CD4-positive, alpha-beta T cell treated with Interleukin-4 for 4 hours (primary cell): ENCODE measurements at regions not wholly inside any gene's neighbourhood (a gene's known extent, or its start where the extent isn't known, plus 50 kb on each side); places are given as distances from the start of the nearest gene placed in this dataset.
"Not testable (repeated sequence)": the region's sequence is repeated elsewhere in the genome, so short reads cannot be mapped to it uniquely, and the experiment has no call there.

Source experiments
- DNase-seq: peaks from one replicate; pipeline ENCODE4 v3.0.0-alpha.2; 2020

DNA sequence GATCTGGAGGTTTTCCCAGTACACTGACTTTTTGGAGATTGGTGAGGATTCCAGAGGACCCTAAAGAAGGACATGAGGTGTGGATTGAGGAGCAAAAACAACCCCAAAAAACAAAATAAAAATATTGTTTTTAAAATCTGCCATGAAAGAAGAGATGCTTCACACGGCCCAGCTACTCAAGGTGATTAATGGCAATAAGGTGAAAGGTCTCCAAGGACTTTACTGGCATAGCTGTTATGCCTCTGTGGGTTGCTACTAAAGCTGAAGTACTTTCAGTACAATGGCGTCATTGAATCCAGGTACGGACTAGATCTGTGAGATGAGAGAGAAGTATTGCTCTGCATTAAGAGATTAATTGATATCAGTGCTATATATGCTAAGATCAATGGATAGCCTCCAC, 606.4 kb downstream of the TDRD15 start:
- DNase-seq: no peak

DNA sequence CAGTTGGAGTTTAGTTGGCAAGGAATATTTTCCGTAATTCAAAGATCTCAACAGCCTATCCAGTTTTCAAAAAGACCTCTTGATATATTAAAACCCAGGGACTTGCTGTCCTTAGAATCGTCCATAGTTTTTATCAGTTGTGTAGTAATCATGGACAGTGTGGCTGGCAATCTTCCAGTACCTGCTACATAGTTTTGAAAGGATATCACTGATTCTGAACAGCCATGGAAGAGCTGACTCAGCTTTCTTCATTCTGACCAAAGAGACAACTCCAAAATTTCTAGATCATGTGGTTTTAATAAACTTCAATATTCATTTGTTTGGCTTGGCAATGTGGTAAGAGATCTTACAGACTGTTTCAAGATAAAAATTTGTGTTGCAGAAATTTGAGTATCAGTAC, 616.7 kb downstream of the TDRD15 start:
- no peak for DNase-seq

DNA sequence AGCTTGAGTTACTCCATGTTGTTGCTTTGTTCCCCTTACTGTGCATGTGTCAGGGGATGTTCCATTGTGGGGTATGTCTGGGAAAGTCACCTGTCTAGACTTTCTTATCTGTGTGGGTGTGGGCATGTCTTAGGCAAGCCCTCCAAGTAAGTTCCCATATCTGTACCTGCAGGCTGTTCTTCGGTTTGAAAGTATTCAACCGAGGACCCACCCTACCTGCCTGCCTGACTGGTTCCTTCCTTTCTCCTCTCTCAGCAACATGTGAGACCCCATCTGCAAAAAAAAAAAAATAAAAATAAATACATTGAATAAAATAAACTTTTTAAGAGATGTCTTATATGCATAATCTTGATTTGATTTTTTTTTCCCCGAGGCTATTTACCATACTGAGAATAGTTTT, 622.7 kb downstream of the TDRD15 start:
- DNase-seq: no peak

DNA sequence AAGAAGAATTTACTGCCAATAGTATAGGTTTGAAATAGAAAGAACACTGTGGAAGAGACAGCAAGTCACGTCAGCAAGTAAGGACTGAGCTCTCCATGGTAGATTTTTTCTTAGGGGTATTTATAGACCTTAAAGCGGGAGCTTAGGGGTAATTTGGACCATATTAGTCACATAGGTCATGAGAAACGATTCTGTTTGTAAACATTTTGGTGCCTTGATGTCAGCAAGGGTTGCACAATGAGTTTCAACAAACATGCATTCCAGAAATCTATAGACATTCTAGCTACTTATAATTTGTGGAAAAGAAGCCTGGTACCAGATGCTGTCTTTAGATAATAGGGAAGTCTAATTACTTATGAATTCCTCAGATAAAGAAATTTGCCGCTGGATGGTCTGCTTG, 624.7 kb downstream of the TDRD15 start:
- DNase-seq: no peak

DNA sequence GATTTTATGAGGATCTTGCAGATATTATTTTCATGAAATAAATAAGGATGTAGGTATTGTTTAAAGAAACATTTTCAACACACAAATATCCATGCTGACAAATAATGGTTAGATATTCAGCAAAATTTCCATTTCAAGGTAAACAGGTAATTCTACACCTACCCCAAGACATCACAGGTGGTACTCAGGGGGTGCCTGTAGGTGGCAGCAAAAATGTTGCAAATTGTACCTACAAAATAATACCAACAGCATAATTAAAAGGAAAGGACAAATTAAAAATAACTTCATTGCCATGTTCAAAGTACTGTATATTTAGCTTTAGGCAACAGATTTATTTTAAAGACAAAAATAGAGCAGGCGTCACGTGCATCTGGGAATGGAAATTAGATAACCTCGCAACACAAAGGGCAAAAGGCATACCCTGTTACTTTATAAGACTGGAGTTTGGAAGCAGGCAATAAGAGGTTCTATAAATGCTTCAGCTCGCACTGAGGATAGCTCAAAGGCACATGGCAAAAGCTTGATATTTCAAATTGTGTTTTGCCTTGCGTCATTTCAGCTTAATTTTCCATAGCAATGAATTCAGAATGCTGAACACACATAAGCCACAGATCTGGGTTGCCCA, 630.5 kb downstream of the TDRD15 start:
- no peak for DNase-seq

DNA sequence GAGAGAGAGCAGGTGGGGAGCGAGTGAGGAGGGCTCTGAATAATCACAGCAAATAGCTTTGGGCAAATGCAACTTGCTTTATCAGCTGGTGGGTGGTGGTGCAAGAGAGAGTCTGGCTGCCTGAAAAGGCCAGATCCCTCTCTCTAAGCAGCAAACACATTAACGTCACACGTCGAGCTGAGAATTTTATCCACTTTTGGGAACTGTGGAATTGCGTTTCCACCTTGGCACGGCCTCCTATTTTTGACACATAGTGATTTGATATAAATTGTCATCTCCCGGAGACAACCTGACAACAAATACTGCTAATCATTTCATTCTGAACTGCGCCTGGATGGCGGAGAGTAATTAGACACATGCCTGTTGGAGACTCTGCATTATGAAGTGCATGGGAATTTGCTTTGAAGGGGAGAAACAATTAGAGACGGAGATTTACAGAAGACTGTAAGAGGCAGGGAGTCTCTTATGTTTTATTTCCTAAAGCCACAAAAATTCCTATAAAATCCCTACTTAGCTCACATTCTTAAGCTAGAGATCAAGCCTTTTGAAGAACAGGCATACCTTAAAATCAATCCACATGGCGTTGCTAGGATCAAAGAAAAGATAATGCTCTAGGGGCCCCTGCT, 634.1 kb downstream of the TDRD15 start:
- DNase-seq: no peak

DNA sequence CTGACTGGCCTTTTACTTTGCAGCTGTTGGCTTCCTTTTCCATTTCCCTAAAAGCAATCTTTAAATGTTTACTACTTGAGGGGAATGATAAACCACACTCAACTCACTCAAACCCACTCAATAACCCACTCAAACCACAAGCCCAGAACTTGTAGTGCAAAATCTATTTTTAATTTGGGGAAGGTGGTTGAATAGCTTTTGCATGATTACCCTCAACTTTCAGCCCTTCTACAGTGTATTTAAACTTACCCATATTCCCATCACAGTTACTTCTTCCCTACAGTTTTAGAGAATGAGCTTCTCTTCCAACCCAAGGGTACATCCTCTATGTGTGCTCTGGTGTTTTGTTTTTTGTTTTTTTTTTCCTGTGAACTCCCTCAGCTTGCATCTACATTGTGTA, 636.1 kb downstream of the TDRD15 start:
- no peak for DNase-seq

DNA sequence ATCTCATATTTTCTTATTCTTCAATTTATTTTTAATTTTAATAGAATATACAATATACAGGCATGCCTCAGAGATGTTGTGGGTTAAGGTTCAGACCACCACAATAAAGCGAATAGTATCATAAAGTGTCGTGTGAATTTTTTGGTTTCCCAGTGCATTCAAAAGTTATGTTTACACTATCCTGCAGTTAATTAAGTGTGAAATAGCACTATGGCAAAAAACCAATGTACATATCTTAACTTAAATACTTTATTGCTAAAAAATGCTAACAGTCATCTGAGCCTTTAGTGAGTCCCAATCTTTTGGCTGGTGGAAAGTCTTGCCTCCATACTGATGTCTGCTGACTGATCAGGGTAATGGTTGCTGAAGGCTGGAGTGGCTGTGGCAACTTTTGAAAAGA, 637.6 kb downstream of the TDRD15 start:
- DNase-seq: no peak

DNA sequence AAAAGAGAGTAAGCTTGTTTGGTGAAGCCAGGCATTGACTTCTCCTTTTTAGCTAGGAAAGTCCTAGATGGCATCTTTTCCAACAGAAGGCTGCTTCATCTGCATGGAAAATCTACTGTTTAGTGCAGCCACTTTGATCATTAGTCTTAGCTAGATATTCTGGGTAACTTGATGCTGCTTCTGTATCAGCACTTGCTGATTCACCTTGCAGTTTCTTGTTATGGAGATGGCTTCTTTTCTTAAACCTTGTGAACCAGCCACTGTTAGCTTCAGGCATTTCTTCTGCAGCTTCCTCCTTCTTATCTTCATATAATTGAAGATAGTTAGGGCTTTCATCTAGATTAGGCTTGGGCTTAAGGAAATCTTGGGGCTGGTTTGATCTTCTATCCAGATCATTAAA, 639.7 kb downstream of the TDRD15 start:
- no peak for DNase-seq

DNA sequence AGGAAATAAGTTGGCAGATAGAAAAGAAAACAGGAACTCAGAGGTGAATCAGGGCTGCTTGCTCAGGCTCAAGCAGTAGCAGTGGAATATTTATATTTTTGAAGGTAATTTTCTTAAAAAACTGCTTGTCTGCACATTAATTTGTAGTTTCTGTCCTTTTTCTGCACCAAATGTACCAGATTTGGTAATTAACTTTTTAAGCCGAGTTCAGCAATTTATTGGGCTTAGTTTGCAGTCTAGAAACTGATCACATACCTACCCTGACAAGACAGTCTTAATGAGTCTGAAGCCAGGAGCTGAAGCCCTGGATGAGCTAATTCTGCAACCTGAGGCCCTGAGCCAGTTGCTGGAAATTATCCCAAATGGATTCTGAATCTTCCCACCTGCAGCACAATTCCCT, 647.0 kb downstream of the TDRD15 start:
- DNase-seq: no peak

DNA sequence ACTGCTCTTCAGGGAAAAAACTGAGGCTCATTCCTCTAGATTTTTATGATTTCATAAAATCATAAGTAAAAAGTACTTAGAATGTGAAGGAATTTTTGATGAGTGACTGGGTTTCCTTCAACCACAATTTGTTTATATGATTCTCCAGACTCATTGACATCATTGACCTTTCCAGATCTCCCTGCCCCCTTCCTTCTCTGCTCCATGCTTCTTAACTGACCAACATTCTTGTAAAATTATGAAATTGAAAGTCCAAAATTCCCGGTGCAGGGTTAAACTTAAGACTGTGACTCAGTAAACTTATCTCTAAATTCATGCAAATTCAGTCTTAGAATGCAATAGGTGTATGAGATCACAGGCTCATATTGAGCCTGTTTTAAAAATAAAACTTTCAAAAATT, 648.9 kb downstream of the TDRD15 start:
- DNase-seq: no peak

DNA sequence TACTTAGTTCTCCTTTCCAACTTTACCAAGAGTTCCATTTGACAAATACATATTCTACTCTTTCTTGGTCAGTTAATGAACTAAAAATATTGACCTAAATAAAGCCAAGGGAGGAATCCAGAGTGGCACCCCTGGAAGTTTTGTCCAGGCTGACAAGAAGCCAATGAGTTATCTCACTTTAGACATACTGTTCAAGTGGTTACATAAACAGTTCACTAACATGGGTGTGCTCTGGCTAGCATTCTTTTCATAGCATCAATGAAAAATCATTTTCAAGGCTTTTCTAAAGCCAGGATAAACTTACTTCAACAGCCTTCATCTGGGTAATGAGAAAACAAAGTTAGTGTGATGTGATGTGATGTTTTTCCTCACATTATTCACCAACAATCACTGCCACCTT, 649.4 kb downstream of the TDRD15 start:
- DNase-seq: no peak

DNA sequence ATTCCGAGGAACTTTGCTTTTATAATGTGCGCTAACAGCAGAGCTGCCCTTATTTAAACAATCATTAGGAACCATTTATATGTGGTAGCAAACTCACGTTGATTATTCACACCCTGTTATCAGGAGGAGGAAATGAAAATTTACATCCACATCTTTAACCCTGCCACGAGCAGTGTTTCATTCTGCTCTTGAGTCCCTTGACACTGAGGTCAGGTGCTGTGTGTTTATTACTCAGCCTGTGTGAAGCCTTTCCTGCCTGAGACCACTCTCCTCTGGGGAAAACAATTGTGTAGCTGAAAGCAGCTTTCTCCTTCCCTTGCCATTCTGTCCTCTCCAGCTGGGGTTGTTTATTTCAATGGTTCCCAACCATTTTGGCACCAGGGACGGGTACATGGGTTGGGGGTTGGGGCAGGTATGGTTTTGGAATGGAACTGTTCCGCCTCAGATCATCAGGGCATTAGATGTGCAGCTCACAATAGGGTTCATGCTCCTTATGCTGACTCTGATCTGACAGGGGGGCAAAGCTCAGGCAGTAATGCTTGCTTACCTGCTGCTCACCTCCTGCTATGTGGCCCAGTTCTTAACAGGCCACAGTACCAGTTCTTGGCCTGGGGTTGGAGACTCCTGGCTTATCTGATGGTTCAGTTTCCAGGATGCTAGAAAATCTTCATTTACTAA, 651.1 kb downstream of the TDRD15 start:
- no peak for DNase-seq

DNA sequence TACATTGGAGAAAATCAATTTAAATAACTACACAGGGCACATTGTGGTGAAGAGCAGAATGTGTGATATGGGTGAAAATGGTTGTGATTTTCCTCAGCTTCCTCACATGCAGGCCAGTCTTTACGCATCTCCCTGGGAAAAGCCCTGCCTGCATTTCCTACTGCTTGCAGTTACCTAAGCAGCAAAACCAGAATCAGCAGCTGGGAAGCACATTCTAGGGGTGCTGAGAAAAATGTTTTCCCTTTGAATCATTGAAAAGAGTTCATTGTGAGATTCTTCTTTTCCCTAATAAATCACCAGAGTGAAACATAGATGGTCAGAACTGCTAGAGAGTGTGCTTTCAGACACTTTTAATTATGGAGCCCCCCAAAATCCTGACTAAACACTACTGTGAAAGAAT, 656.0 kb downstream of the TDRD15 start:
- no peak for DNase-seq

DNA sequence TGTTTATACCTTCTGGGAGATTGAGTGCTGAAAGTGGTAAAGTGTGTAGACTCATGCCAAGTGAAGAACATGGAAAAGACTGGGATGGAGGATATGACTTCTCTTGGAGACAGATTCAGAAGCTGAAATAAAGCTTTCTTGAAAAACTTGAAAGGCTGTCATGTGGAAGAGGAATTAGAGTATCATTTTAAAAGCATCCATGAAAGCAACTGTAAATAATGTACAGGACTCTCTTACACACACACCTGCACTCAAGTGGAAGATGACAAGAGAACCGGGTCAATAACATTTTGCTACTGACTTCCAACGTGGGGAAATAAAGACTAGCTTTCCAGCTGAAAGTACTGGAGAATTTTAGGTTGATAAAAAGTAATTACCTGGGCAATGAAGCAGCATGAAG, 658.2 kb downstream of the TDRD15 start:
- no peak for DNase-seq

DNA sequence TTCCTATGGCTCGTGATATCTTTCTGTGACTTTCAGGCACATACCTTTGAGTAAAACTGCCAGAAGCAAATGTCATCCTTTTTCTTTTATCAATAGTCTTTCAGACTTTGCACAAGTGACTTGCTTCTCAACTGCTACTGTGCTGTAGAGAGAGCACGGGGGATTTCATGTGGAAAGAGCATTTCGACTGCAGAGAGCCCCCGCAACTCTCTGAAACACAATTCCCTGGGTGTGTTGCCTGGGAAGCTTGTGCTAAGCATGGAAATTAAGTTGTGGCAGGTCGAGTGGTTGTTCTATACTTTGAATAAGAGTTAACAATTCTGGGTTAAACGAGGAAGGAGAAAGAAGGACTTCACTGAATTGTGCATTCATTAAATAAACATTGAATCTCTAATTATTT, 659.1 kb downstream of the TDRD15 start:
- DNase-seq: no peak

DNA sequence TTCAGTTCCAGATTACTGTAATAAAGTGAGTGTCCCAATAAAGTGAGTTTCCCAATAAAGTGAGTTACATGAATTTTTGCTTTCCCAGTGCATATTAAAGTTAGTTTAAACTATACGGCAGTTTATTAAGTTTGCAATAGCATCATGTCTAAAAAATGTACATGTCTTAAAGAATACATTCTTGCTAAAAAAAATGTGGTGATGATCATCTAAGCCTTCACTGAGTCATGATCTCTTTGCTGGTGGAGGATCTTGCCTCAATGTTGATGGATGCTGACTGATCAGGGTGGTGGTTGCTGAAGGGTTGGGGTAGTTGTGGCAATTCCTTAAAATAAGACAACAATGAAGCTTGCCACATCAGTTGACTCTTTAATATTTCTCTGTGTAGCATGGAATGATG, 664.2 kb downstream of the TDRD15 start:
- no peak for DNase-seq

DNA sequence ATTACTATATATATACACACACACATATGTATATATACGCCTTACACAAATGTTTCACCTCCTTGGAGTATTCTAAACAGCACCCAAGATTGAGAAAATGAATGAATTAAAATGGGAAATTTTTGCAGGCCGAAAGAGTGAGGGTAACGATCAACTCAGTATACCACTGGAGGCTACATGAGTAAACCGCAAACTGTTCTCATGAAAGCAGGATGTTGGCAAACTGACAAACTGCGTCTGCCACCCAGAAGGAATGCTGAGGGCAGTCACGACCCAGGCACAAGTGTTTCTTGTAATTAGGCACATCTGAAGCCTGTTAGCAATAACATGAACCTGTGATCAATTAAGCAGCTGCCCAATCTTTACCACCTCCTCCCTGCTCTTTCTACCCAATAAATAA, 666.5 kb downstream of the TDRD15 start:
- not testable (repeated sequence) for DNase-seq

DNA sequence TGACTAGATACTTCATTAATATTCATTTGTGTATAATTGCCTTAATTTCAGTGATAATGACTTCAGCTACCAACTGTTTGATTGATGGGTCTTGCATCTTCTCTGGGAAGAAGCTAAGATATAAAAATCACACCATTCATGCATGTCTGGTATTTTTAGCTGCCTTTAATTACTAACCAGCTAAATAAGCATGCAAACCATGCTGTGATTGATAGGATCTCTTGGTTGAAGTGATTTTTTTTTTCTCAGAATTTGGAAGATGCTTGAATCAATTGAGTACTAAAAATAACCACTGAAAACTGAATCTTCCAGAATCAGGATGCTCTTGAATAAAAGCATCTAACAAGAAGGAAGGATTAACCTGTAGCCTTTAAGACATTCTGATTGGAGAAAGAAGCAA, 668.8 kb downstream of the TDRD15 start:
- DNase-seq: no peak

DNA sequence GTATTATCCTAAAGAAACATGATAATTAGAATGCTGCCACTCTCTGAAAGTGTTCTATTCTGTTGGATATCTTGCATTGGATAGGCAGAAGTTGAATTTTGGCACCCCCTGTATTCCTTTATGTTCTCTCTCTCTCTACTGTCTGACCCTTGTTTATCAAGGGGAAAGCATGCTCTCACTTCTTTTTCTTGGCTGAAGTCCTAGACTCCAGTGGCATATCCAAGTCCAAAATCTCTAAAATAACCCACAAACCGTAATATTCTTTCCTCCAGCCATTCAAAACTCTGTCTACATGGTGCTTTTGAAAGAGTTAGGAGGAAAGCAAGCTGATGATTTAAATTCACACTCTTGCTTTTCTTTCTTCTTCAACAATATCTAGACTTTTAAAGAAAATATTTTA, 669.7 kb downstream of the TDRD15 start:
- DNase-seq: no peak

DNA sequence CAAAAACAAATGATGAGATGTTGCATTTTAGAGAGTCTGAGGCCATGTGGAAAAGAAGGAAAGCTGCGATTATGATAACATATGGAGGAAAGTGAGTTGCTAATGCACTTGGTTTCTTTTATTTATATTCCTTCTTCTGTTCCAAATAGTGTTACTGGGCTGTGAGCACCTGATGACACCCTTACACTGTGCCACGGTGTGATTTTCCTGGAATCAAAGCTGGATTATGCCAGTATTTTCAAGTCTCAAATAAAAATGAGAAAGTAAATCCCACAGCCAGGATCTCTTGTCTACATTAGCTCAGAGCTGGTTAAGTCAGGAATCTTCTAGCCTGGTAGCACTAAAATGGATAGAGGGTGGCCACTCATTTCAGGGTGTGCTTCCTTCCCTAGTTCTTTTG, 670.8 kb downstream of the TDRD15 start:
- DNase-seq: no peak

DNA sequence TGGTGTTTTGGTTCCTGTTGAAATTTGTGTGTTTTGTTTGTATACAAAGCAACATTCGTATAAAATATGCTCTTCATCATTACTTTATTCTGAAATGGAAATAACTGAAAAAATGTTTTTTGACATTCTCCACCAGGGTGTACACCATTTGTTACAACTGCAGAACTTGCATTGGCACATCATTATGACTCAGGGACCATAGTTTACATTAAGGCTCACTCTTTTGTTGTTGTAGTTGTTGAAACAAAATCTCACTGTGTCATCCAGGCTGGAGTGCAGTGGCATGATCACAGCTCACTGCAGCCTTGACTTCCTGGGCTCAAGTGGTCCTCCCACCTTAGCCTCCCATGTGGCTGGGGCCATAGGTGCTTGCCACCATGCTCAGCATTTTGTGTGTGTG, 676.6 kb downstream of the TDRD15 start:
- no peak for DNase-seq

DNA sequence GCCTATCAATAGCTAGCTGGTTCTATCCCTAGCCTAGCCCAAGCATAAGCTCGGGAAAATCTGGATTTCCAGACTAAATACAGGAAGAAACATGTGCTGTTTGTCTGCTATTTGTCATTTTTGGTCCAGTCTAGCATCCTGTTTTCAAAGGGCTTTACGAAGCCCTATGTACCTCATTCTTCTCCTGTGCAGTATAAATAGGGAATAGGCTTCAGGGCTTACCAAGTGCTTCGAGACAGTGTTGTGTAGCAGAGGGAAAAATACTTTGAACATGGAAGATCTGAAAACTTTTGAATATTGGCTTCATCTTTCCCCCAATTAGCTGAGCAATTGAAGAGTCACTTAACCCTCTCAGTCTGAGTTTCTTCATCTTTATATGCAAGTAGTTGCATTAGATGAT, 679.8 kb downstream of the TDRD15 start:
- DNase-seq: no peak

DNA sequence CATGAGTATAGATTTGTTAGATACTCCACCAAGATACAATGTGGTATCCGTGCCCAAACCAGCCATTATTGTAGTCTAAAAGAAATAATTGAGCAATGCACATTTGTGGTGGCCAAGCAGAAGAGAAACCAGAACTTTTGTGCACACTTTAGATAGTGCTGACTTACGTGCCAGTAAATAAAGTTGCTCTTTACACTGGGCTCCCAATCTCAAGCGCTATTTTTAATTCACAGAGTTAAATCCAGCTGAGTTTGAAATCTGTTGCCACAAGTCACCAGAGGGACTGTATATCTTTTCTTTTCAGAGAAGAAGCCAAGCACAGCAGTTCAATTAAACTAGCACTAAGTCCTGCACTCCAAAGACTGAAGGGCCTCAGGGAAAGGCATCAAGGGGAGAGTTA, 680.4 kb downstream of the TDRD15 start:
- no peak for DNase-seq

DNA sequence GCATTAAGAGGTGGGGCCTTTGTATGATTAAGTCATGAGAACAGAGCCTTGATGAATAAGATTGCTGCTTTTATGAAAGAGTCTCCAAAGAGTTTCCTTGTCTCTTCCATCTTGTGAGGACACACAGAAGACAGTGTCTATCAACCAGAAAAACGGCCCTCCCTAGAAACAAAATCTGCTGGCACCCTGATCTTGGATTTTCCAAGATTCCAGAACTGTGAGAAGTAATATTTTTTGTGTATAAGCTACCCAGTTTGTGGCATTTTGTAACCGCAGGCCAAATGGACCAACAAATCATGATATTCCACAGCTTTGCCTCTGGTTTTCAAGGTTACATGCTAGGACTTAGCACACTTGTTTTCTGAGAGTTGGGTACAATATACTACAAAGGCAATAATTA, 687.8 kb downstream of the TDRD15 start:
- no peak for DNase-seq
